HEK293 (cell line): ENCODE measurements at regions not wholly inside any gene's neighbourhood (a gene's known extent, or its start where the extent isn't known, plus 50 kb on each side); places are given as distances from the start of the nearest gene placed in this dataset.

Experiments
- SP3 ChIP-seq: fragments of 450-650 bp; formaldehyde crosslinking; IDR thresholded peaks from 2 replicates; pipeline ENCODE4 v1.5.1; 2016; ENCODE audit warnings: missing biosample characterization, missing genetic modification characterization
- ZEB2 ChIP-seq: fragments of 450-650 bp; formaldehyde crosslinking; IDR thresholded peaks from 2 replicates; pipeline ENCODE4 v1.5.1; 2016; ENCODE audit warnings: missing biosample characterization, missing genetic modification characterization
- ZNF121 ChIP-seq: fragments of 450-650 bp; formaldehyde crosslinking; IDR thresholded peaks from 2 replicates; pipeline ENCODE4 v1.5.1; 2016; ENCODE audit warnings: missing biosample characterization, missing genetic modification characterization
- ZNF138 ChIP-seq: fragments of 450-650 bp; formaldehyde crosslinking; IDR thresholded peaks from 2 replicates; pipeline ENCODE4 v1.5.1; 2016; ENCODE audit warnings: missing biosample characterization, missing genetic modification characterization, borderline replicate concordance
- ZNF571 ChIP-seq: fragments of 450-650 bp; formaldehyde crosslinking; IDR thresholded peaks from 2 replicates; pipeline ENCODE4 v1.5.0; 2017; ENCODE audit warnings: missing biosample characterization, missing genetic modification characterization
- ZNF701 ChIP-seq: fragments of 450-650 bp; formaldehyde crosslinking; IDR thresholded peaks from 2 replicates; pipeline ENCODE4 v1.5.1; 2016; ENCODE audit warnings: missing biosample characterization, missing genetic modification characterization
- ZNF785 ChIP-seq: fragments of 450-650 bp; formaldehyde crosslinking; IDR thresholded peaks from 2 replicates; pipeline ENCODE4 v1.5.1; 2016; ENCODE audit warnings: missing biosample characterization, missing genetic modification characterization
- TF ChIP-seq, protein P1 (sequence below): fragments of 450-650 bp; formaldehyde crosslinking; conservative IDR thresholded peaks from 2 replicates; pipeline ENCODE4 v1.5.1; 2016; ENCODE audit warnings: low read depth, missing biosample characterization, missing genetic modification characterization
- TF ChIP-seq, protein P2 (sequence below): fragments of 450-650 bp; formaldehyde crosslinking; IDR thresholded peaks from 2 replicates; pipeline ENCODE4 v1.5.1; 2016; ENCODE audit warnings: missing biosample characterization, missing genetic modification characterization
- TF ChIP-seq, protein P3 (sequence below): fragments of 450-650 bp; formaldehyde crosslinking; IDR thresholded peaks from 2 replicates; pipeline ENCODE4 v1.5.1; 2016; ENCODE audit warnings: missing biosample characterization, missing genetic modification characterization
- TF ChIP-seq, protein P4 (sequence below): fragments of 450-650 bp; formaldehyde crosslinking; IDR thresholded peaks from 2 replicates; pipeline ENCODE4 v1.5.1; 2016; ENCODE audit warnings: missing biosample characterization, missing genetic modification characterization
- TF ChIP-seq, protein P5 (sequence below): fragments of 450-650 bp; formaldehyde crosslinking; IDR thresholded peaks from 2 replicates; pipeline ENCODE4 v1.5.1; 2016; ENCODE audit warnings: missing biosample characterization, missing genetic modification characterization

DNA sequence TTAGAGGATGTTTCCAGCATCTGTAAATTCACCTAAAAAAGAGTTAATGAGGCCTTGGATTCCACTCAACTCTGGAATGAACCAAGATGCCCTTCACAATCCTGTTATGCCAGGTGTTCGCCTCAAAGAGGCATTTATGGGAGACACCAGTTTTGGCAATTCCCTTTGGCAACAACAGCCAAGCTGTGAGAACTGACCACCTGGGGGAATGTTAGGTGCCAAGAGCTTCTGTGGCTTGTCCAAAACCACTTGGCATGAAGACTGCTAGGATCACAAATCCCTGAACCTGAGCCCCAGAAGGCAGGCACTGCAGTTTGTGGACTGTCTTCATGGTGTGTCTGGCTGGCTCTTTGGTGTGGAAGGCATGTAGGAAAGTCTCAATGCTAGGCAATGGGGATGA, 164.4 kb upstream of the BDNF start:
- TF ChIP-seq SP3 (tag by site-specific recombination) (no peak), ZNF785 (tag by site-specific recombination) (no peak), ZNF701 (tag by site-specific recombination) (no peak), ZNF121 (tag by site-specific recombination) (no peak), ZNF571 (no peak), ZNF138 (no peak), ZEB2 (no peak)
- TF ChIP-seq, protein P1, sequence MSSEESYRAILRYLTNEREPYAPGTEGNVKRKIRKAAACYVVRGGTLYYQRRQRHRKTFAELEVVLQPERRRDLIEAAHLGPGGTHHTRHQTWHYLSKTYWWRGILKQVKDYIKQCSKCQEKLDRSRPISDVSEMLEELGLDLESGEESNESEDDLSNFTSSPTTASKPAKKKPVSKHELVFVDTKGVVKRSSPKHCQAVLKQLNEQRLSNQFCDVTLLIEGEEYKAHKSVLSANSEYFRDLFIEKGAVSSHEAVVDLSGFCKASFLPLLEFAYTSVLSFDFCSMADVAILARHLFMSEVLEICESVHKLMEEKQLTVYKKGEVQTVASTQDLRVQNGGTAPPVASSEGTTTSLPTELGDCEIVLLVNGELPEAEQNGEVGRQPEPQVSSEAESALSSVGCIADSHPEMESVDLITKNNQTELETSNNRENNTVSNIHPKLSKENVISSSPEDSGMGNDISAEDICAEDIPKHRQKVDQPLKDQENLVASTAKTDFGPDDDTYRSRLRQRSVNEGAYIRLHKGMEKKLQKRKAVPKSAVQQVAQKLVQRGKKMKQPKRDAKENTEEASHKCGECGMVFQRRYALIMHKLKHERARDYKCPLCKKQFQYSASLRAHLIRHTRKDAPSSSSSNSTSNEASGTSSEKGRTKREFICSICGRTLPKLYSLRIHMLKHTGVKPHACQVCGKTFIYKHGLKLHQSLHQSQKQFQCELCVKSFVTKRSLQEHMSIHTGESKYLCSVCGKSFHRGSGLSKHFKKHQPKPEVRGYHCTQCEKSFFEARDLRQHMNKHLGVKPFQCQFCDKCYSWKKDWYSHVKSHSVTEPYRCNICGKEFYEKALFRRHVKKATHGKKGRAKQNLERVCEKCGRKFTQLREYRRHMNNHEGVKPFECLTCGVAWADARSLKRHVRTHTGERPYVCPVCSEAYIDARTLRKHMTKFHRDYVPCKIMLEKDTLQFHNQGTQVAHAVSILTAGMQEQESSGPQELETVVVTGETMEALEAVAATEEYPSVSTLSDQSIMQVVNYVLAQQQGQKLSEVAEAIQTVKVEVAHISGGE (tag by site-specific recombination) = no peak
- TF ChIP-seq, protein P2, sequence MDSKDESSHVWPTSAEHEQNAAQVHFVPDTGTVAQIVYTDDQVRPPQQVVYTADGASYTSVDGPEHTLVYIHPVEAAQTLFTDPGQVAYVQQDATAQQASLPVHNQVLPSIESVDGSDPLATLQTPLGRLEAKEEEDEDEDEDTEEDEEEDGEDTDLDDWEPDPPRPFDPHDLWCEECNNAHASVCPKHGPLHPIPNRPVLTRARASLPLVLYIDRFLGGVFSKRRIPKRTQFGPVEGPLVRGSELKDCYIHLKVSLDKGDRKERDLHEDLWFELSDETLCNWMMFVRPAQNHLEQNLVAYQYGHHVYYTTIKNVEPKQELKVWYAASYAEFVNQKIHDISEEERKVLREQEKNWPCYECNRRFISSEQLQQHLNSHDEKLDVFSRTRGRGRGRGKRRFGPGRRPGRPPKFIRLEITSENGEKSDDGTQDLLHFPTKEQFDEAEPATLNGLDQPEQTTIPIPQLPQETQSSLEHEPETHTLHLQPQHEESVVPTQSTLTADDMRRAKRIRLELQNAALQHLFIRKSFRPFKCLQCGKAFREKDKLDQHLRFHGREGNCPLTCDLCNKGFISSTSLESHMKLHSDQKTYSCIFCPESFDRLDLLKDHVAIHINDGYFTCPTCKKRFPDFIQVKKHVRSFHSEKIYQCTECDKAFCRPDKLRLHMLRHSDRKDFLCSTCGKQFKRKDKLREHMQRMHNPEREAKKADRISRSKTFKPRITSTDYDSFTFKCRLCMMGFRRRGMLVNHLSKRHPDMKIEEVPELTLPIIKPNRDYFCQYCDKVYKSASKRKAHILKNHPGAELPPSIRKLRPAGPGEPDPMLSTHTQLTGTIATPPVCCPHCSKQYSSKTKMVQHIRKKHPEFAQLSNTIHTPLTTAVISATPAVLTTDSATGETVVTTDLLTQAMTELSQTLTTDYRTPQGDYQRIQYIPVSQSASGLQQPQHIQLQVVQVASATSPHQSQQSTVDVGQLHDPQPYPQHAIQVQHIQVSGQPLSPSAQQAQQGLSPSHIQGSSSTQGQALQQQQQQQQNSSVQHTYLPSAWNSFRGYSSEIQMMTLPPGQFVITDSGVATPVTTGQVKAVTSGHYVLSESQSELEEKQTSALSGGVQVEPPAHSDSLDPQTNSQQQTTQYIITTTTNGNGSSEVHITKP (tag by site-specific recombination) = no peak
- TF ChIP-seq, protein P3, sequence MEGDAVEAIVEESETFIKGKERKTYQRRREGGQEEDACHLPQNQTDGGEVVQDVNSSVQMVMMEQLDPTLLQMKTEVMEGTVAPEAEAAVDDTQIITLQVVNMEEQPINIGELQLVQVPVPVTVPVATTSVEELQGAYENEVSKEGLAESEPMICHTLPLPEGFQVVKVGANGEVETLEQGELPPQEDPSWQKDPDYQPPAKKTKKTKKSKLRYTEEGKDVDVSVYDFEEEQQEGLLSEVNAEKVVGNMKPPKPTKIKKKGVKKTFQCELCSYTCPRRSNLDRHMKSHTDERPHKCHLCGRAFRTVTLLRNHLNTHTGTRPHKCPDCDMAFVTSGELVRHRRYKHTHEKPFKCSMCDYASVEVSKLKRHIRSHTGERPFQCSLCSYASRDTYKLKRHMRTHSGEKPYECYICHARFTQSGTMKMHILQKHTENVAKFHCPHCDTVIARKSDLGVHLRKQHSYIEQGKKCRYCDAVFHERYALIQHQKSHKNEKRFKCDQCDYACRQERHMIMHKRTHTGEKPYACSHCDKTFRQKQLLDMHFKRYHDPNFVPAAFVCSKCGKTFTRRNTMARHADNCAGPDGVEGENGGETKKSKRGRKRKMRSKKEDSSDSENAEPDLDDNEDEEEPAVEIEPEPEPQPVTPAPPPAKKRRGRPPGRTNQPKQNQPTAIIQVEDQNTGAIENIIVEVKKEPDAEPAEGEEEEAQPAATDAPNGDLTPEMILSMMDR = no peak
- TF ChIP-seq, protein P4, sequence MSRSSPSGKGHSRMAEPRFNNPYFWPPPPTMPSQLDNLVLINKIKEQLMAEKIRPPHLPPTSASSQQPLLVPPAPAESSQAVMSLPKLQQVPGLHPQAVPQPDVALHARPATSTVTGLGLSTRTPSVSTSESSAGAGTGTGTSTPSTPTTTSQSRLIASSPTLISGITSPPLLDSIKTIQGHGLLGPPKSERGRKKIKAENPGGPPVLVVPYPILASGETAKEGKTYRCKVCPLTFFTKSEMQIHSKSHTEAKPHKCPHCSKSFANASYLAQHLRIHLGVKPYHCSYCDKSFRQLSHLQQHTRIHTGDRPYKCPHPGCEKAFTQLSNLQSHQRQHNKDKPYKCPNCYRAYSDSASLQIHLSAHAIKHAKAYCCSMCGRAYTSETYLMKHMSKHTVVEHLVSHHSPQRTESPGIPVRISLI (tag by site-specific recombination) = no peak
- TF ChIP-seq, protein P5, sequence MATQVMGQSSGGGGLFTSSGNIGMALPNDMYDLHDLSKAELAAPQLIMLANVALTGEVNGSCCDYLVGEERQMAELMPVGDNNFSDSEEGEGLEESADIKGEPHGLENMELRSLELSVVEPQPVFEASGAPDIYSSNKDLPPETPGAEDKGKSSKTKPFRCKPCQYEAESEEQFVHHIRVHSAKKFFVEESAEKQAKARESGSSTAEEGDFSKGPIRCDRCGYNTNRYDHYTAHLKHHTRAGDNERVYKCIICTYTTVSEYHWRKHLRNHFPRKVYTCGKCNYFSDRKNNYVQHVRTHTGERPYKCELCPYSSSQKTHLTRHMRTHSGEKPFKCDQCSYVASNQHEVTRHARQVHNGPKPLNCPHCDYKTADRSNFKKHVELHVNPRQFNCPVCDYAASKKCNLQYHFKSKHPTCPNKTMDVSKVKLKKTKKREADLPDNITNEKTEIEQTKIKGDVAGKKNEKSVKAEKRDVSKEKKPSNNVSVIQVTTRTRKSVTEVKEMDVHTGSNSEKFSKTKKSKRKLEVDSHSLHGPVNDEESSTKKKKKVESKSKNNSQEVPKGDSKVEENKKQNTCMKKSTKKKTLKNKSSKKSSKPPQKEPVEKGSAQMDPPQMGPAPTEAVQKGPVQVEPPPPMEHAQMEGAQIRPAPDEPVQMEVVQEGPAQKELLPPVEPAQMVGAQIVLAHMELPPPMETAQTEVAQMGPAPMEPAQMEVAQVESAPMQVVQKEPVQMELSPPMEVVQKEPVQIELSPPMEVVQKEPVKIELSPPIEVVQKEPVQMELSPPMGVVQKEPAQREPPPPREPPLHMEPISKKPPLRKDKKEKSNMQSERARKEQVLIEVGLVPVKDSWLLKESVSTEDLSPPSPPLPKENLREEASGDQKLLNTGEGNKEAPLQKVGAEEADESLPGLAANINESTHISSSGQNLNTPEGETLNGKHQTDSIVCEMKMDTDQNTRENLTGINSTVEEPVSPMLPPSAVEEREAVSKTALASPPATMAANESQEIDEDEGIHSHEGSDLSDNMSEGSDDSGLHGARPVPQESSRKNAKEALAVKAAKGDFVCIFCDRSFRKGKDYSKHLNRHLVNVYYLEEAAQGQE = no peak
